HG03520 (cell line): ENCODE measurements at regions not wholly inside any gene's neighbourhood (a gene's known extent, or its start where the extent isn't known, plus 50 kb on each side); places are given as distances from the start of the nearest gene placed in this dataset.

Experiments used
- ATAC-seq: cut with Tn5 transposase; IDR thresholded peaks from one replicate; pipeline ENCODE4 v1.9.1; 2021; ENCODE audit warnings: mild to moderate bottlenecking, moderate library complexity; ENCODE audit not compliant: unreplicated experiment

GRCh38 chr12:87120440-87120839 lies 864.2 kb upstream of the MGAT4C start:
- no peak for ATAC-seq

- ATAC-seq: no peak
These were observed 863.5 kb upstream of the MGAT4C start for GRCh38 chr12:87119713-87120112.

DNA sequence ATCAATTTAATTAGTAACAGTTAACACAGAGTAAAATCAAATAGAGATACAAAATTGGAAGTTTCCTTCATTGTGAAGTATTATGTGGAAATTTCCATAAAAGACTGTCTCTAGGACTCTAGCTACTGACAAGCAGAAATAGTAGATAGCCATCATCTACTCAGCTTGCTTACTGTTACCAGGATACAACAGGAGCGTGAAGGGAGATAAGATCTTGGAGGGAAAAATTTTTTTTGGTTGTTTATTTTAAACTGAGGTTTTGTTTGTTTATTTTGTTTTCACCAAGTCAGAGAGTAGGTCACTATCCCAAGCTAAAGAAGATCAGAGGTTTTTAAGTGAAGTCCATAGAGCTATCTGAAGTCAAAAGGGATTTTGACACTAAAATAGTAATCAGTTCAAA lies 861.3 kb upstream of the MGAT4C start:
- ATAC-seq: no peak

GRCh38 chr12:87116780-87117179 lies 860.6 kb upstream of the MGAT4C start:
- no peak for ATAC-seq

GRCh38 chr12:87112571-87113345 lies 856.6 kb upstream of the MGAT4C start:
- no peak for ATAC-seq

GRCh38 chr12:87107766-87108165 lies 851.6 kb upstream of the MGAT4C start:
- no peak for ATAC-seq

DNA sequence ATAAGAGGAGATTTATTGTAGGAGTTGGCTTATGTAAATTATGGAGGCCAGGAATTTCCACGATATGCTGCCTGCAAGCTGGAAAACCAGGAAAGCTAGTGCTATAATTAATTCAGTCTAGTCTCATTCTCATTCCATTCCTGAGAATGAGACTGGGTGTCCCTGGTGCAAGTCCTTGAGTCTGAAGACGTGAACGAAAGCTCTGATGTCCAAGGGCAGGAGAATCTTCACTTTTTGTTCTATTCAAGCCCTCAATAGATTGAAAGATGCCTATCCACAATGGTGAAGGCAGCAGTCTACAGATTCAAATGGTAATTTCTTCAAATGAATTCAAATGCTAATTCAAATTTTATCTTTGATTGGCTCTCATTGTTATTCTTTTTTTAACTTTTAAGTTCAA lies 851.1 kb upstream of the MGAT4C start:
- no peak for ATAC-seq

GRCh38 chr12:87096082-87096585 lies 839.9 kb upstream of the MGAT4C start:
- no peak for ATAC-seq

- ATAC-seq: no peak
These were observed 838.2 kb upstream of the MGAT4C start for GRCh38 chr12:87094356-87094755.

GRCh38 chr12:87092421-87092820 lies 836.2 kb upstream of the MGAT4C start:
- no peak for ATAC-seq

- ATAC-seq: no peak
These were observed 830.1 kb upstream of the MGAT4C start for GRCh38 chr12:87086118-87086891.

DNA sequence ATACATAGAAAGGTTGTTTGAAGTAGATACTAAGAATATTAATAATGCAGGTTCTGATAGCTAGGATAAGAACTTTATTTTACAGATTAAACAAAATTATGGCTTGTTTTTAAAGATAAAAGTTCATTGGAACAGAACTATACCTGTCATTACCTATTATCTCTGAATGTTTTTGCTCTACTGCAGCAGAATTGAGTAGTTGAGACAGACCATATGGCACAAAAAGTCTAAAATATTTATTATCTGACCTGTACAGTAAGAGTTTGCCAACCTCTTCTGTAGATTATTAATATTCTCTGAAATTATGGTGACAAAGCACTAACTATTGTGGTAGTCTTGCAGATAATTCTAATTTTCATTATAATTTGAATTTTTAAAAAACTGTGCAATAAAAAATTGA lies 829.1 kb upstream of the MGAT4C start:
- no peak for ATAC-seq

DNA sequence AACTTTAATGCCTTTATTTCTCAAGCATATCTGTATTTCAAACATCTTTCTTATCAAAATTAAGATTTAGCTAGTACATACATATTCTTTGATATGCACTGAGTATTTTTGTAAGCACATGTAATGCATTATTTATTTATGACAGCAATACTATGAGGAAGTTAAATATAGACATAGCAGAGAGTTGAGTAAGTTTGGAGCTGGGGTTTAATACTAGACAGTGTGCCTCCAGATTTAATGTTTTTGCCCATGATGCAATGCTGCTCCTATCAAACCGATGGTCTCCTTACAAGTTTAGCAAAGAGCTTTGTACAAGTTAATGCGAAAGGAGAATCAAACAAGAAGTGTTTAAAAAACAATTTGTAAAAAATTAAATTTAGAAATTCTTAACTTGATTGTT lies 826.6 kb upstream of the MGAT4C start:
- no peak for ATAC-seq

DNA sequence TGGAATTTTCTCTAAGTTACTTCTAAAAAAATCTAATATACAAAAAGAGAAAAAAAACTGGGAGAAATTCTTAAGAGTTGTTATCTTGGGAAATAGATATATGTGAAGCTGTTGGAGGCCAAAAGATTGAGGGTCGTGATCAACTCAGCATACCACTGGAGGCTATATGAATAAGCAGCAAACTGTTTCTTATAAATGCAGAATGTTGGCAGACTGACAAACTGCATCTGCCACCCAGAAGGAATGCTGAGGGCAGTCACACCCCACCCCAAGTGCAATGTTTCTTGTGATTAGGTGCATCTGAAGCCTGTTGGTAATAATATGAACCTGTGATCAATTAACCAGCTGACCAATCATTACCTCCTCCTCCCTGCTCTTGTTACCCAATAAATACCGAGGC lies 818.6 kb upstream of the MGAT4C start:
- no peak for ATAC-seq

GRCh38 chr12:87066326-87066725 lies 810.1 kb upstream of the MGAT4C start:
- no peak for ATAC-seq

DNA sequence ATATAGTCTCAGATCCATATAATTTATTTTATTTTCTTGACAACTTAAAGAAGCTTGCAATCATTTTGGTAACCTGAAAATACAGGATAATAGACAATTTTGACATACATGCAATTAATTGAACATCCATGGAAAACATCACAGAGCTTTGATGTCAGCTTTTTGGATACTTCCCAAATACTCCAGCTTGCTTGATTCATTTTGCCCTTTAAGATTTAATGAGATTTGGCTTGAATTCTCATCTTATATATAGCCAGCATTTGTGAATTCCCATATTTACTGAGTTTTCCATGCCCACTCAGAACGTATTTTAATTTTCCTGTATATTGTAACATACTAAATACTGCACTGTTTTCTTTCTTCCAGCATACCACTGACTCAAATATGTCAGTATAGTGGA lies 803.0 kb upstream of the MGAT4C start:
- ATAC-seq: no peak

GRCh38 chr12:87054226-87054625 lies 798.0 kb upstream of the MGAT4C start:
- ATAC-seq: no peak

DNA sequence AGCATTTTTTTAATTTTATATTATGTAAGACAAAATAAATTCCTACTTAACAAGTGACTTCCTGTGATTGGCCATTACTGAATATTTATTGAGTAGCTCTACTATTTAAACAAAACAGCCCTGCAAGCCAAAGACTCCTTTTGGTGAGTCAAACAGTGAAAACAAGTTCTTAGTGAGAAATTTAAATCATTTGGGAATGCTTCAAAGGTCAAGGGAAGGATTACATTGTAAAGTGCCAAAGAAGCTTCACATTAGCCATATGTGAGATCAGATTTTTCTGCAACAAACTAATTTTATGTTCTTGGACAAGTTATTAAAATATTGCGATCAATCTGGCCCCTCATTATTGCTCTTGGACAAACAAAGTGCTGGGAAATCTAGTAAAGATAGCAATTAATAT lies 795.4 kb upstream of the MGAT4C start:
- ATAC-seq: no peak

GRCh38 chr12:87047691-87048090 lies 791.5 kb upstream of the MGAT4C start:
- no peak for ATAC-seq

DNA sequence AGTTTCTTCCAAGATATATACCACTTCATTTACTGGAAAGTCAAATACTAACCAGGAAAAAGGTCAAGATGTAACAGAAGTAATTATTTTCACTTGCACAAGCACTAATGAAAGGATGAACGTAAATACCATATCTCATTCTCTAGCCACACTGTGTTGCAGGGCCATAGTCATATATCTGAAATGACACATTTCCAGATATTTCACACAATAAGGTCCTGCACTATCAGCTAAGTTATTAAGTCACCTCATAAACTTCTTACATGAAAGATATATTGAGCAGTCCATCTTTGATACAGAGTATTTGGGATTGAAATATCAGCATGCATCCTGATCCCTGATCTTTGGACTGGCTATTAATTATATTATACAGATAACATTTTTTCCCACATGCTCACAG lies 783.3 kb upstream of the MGAT4C start:
- no peak for ATAC-seq

GRCh38 chr12:87038098-87038497 lies 781.9 kb upstream of the MGAT4C start:
- ATAC-seq: no peak

- ATAC-seq: no peak
These were observed 769.8 kb upstream of the MGAT4C start for GRCh38 chr12:87025976-87026375.
